ENCODE measurements at regions not wholly inside any gene's neighbourhood (a gene's known extent, or its start where the extent isn't known, plus 50 kb on each side); places are given as distances from the start of the nearest gene placed in this dataset.

DNA sequence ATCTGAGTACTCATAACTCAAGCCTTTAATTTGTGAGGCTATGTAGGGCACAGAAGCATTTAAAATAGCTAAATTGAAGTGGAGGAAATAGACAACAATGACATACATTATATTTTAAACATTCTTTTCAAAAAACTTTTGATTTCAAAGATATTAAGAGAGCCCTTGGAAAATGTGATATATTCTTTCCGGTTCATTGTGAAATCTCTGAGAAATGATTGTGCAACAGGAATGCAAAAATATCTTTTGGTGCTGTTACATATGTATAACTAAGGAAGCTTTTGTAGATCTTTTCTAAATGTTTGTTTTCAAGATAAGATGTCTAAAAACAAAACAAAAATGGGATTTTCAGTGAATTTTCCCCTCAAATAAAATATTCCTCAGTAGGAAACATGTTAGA is 185.2 kb downstream of the LEPR start:
- no peak for TF ChIP-seq GATA3 (IDR thresholded peaks at IDR 0.05; ENCODE audit: low read depth, low read length)
- TF ChIP-seq GATA2 (IDR thresholded peaks at IDR 0.05; ENCODE audit: low read depth, low read length) = no peak

GRCh38 chr1:65606426-65606825 is 186.0 kb downstream of the LEPR start:
- TF ChIP-seq GATA2 (IDR thresholded peaks at IDR 0.05; ENCODE audit: low read depth, low read length) (no peak), GATA3 (IDR thresholded peaks at IDR 0.05; ENCODE audit: low read depth, low read length) (no peak)

DNA sequence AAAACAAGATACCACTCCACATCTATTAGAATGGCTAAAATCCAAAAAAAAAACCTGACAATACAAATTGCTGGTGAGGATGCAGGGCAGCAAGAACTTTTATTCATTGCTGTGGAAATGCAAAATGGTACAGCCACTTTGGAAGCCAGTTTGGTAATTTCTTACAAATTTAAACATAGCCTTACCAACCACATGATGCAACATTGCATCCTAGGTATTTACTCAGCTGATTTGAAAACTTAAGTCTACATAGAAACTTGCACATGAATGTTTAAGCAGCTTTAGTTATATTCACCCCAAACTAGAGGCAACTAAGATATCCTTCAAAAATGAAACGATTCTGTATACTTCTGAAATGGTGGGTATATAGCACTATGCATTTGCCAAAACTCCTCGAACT is 178.8 kb upstream of the PDE4B start:
- TF ChIP-seq GATA2 (IDR thresholded peaks at IDR 0.05; ENCODE audit: low read depth, low read length) = no peak
- no peak for TF ChIP-seq GATA3 (IDR thresholded peaks at IDR 0.05; ENCODE audit: low read depth, low read length)

DNA sequence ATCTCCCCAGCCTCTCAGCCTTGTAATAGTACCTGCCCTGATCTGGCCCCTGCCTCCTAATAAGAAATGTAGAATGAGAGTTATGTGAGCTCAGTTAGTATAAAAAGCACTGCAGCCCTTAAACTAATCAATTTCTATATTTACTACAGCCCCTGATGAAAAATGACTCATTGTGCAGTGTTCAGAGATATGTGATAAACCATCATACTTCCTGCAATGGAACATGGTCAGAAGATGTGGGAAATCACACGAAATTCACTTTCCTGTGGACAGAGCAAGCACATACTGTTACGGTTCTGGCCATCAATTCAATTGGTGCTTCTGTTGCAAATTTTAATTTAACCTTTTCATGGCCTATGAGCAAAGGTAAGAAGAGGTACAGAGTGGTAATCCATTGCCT is 176.8 kb upstream of the PDE4B start:
- TF ChIP-seq GATA2 (IDR thresholded peaks at IDR 0.05; ENCODE audit: low read depth, low read length) (no peak), GATA3 (IDR thresholded peaks at IDR 0.05; ENCODE audit: low read depth, low read length) (no peak)

- TF ChIP-seq GATA2 (IDR thresholded peaks at IDR 0.05; ENCODE audit: low read depth, low read length) (no peak), GATA3 (IDR thresholded peaks at IDR 0.05; ENCODE audit: low read depth, low read length) (no peak)
These were observed 168.8 kb upstream of the PDE4B start for GRCh38 chr1:65623895-65624294.

DNA sequence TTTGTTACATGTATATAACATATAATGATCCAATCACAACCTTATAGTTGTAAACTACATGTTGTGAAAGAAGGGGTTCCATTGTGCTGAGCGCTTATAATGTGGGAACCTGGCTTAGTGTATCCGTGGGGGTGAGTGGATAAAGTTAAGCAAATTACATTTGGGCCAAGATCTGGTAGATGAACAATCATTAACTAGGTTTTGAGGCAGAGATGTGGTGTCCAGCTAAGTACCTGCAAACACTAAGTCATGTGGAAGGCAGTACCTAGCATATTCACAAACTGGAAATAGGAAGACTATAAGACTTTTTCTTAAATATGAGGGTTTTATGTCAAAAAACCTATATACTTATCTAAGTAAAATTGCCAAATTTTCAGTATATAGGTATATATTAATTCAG is 167.2 kb upstream of the PDE4B start:
- TF ChIP-seq GATA2 (IDR thresholded peaks at IDR 0.05; ENCODE audit: low read depth, low read length) (no peak), GATA3 (IDR thresholded peaks at IDR 0.05; ENCODE audit: low read depth, low read length) (no peak)

GRCh38 chr1:65626003-65626402 is 166.7 kb upstream of the PDE4B start:
- TF ChIP-seq GATA2 (IDR thresholded peaks at IDR 0.05; ENCODE audit: low read depth, low read length) (no peak), GATA3 (IDR thresholded peaks at IDR 0.05; ENCODE audit: low read depth, low read length) (no peak)

DNA sequence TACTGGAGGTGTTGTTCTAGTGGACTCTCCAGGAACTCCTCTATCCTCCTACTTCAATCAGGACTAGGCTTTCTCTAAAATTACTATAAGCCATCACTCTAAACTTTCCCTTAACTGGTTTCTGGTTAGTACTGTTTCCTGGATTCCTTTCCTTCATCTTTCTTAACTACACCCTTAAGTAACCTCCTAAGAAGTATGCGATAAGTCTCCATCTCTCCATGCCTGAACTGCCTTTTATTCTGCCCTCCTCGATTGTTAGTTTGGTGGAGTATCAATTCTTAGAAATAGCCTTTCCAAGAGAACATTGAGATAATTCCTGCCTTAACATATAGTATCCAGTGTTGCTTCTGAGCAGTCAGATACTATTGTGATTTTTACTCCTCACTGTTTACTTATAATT is 162.9 kb upstream of the PDE4B start:
- no peak for TF ChIP-seq GATA2 (IDR thresholded peaks at IDR 0.05; ENCODE audit: low read depth, low read length)
- TF ChIP-seq GATA3 (IDR thresholded peaks at IDR 0.05; ENCODE audit: low read depth, low read length) = no peak

- no peak for TF ChIP-seq GATA2 (IDR thresholded peaks at IDR 0.05; ENCODE audit: low read depth, low read length)
- no peak for TF ChIP-seq GATA3 (IDR thresholded peaks at IDR 0.05; ENCODE audit: low read depth, low read length)
These were observed 161.8 kb upstream of the PDE4B start for GRCh38 chr1:65630855-65631254.

DNA sequence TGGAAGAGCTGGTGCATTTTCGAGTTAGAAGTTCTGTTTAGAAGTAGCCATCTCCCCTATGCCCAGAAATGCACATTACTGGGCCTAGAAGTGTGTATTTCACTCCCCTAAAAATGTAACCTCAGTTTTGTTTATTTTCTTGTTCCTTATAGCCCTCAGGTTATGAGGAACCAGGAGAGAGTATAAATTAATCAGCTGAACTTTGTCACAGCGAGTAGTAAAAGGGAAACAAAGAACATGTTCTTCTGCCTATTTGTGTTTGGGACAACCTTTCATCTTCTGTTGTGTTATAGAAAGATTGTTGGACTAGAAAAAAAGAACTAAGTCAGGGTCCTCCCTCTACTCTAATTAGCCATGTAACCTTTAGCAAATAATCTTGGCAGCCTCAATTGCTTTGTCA is 160.5 kb upstream of the PDE4B start:
- TF ChIP-seq GATA3 (IDR thresholded peaks at IDR 0.05; ENCODE audit: low read depth, low read length) (no peak), GATA2 (IDR thresholded peaks at IDR 0.05; ENCODE audit: low read depth, low read length) (no peak)

DNA sequence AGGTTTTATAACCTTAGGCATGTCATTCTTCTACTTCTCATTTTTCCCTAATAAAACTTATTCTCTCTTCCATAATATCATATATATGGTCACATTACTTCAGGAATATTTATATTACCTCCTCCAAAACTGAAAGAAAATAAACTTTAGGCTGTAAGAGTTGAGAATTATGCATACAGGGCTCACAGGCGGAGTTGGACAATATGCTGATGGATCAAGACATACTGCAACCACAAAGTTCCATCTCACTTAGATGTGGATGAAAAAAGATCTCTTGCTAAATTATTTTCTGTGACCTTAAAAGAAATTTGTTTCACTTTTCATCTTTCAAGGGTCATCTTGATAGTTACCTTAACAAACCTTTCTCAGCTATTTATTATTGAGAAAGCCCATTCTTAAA is 152.6 kb upstream of the PDE4B start:
- TF ChIP-seq GATA2 (IDR thresholded peaks at IDR 0.05; ENCODE audit: low read depth, low read length) = no peak
- no peak for TF ChIP-seq GATA3 (IDR thresholded peaks at IDR 0.05; ENCODE audit: low read depth, low read length)

GRCh38 chr1:65650682-65651081 is 142.0 kb upstream of the PDE4B start:
- TF ChIP-seq GATA2 (IDR thresholded peaks at IDR 0.05; ENCODE audit: low read depth, low read length) (no peak), GATA3 (IDR thresholded peaks at IDR 0.05; ENCODE audit: low read depth, low read length) (no peak)

GRCh38 chr1:65658122-65658521 is 134.6 kb upstream of the PDE4B start:
- TF ChIP-seq GATA3 (IDR thresholded peaks at IDR 0.05; ENCODE audit: low read depth, low read length) (no peak), GATA2 (IDR thresholded peaks at IDR 0.05; ENCODE audit: low read depth, low read length) (no peak)

DNA sequence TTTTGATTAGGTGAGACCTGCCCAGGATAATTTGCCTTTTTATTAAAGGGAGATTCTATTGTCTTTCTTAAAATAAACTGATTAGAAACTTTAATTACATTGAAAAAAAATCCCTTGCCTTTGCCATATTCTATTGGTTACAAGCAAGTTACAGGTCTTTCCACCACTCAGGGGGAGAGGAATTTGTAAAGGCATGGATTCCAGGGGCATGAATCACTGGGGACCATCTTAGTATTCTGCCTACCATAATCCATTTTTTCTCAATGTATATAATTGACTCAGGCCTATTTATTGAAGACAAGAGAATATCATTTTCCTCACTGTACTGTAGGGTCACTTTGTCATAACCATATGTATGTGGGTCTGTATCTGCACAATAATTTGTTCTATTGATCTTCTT is 124.3 kb upstream of the PDE4B start:
- TF ChIP-seq GATA2 (IDR thresholded peaks at IDR 0.05; ENCODE audit: low read depth, low read length) (no peak), GATA3 (IDR thresholded peaks at IDR 0.05; ENCODE audit: low read depth, low read length) (no peak)

DNA sequence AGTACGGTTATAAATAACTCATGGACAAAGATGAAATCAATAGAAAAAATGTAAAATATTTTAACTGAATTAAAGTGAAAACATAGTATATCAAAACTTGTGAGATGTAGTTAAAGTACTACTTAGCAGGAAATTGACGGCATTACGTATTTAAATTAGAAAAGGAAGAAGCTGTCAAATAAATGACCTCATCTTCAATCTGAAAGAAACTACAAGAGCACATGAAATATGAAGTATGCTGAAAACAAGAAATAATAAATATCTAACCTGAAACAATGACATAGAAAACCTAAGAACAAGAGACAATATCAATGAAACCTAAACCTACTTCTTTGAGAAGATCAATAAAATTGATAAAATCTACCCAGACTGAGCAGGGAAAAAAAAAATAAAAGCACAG is 122.2 kb upstream of the PDE4B start:
- TF ChIP-seq GATA2 (IDR thresholded peaks at IDR 0.05; ENCODE audit: low read depth, low read length) = no peak
- no peak for TF ChIP-seq GATA3 (IDR thresholded peaks at IDR 0.05; ENCODE audit: low read depth, low read length)

DNA sequence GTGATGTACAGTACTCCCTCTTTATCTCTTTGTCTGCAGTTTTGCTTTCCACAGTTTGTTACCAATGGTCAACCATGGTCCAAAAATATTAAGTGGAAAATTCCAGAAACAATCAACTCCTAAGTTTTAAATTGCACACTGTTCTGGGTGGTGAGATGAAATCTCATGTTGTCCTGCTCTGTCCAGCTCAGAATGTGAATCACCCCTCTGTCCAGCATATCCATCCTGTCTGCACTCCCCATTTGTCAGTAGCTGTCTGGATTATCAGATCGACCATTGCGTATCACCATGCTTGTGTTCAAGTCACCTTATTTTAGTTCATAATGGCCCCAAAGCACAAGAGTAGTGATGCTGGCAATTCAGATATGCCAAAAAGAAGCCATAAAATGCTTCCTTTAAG is 118.2 kb upstream of the PDE4B start:
- TF ChIP-seq GATA3 (IDR thresholded peaks at IDR 0.05; ENCODE audit: low read depth, low read length) (no peak), GATA2 (IDR thresholded peaks at IDR 0.05; ENCODE audit: low read depth, low read length) (no peak)

Measured in SH-SY5Y (cell line).